MG63 (cell line): ENCODE measurements at regions not wholly inside any gene's neighbourhood (a gene's known extent, or its start where the extent isn't known, plus 50 kb on each side); places are given as distances from the start of the nearest gene placed in this dataset.

Experiments used
- DNase-seq: peaks from one replicate; pipeline ENCODE4 v3.0.0-alpha.2; 2020
- H3K27me3 ChIP-seq: fragments of 250-450 bp; sonication (Bioruptor Pico); 2 replicates; pipeline ENCODE4 v1.5.1; 2020; ENCODE audit warnings: mild to moderate bottlenecking, moderate library complexity
- H3K36me3 ChIP-seq: fragments of 250-450 bp; sonication (Bioruptor Pico); 2 replicates; pipeline ENCODE4 v1.5.1; 2020; ENCODE audit warnings: mild to moderate bottlenecking, moderate library complexity
- H3K4me3 ChIP-seq: fragments of 250-450 bp; sonication (Bioruptor Pico); 2 replicates; pipeline ENCODE4 v1.5.1; 2020; ENCODE audit warnings: mild to moderate bottlenecking, moderate library complexity
- H3K9me3 ChIP-seq: fragments of 250-450 bp; sonication (Bioruptor Pico); 2 replicates; pipeline ENCODE4 v1.5.1; 2020; ENCODE audit warnings: mild to moderate bottlenecking, moderate library complexity

DNA sequence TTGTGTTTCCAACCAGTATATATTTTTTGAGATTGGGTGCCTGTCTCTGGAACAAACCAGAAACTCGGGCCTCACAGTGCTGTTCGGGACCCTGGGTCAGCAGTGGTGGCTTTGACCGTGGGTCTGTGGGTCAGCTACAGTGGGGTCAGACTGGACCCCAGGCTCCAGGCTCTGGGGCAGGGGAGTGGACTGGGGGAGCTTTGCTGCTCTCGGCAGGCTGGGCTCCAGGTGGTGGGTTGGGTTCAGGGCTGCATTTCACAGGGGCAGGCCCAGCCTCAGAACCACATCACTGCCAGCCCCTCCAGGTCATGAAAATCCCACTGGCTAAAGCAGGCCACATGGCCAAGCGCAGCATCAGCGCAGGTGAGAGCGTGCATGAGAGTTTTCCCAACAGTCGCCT, 1279.3 kb downstream of the BRD1 start:
- Histone ChIP-seq H3K9me3 (no peaks in the 10 kb centered on the region), H3K4me3 (no peak overlapping the region), H3K36me3 (no peaks in the 10 kb centered on the region), H3K27me3 (no peaks in the 10 kb centered on the region)
- DNase-seq = no peak

DNA sequence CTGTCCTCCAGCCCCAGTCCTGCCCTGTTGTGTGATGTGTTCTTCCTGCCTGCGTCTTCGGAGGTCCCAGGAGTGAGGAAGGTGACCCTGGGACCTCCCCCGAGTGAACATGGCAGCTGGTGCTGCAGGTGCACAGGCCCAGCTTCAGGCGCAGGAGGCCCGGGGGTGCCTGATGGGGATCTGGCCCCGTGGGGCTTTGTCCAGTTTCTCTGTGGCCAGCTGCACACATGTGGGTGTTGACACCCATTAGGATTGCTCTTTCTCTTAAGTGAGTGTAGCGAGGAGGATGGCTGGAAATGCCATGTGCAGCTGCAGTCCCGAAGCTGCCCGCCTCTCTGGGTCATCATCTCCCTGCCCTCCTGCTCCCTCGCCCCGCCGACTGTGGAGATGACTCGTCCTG, 1279.7 kb downstream of the BRD1 start:
- no peak for DNase-seq
- Histone ChIP-seq H3K4me3 (no peak overlapping the region), H3K9me3 (no peaks in the 10 kb centered on the region), H3K36me3 (no peaks in the 10 kb centered on the region), H3K27me3 (no peaks in the 10 kb centered on the region)

- no peak overlapping the region for H3K4me3 ChIP-seq
Observed at GRCh38 chr22:48546653-48547424, 1280.8 kb downstream of the BRD1 start.

GRCh38 chr22:48545987-48546386, 1281.7 kb downstream of the BRD1 start:
- H3K9me3 ChIP-seq = no peaks in the 10 kb centered on the region
- H3K27me3 ChIP-seq = no peaks in the 10 kb centered on the region
- no peak overlapping the region for H3K4me3 ChIP-seq
- no peak for DNase-seq
- H3K36me3 ChIP-seq = no peaks in the 10 kb centered on the region

More at GRCh38 chr22:48546653-48547424, 1280.8 kb downstream of the BRD1 start:
- Histone ChIP-seq H3K27me3 (no peaks in the 10 kb centered on the region), H3K9me3 (no peaks in the 10 kb centered on the region), H3K36me3 (no peaks in the 10 kb centered on the region)
- no peak for DNase-seq

GRCh38 chr22:48541401-48542098, 1286.1 kb downstream of the BRD1 start:
- no peaks in the 10 kb centered on the region for H3K36me3 ChIP-seq
- H3K9me3 ChIP-seq = no peaks in the 10 kb centered on the region
- H3K4me3 ChIP-seq = no peak overlapping the region

GRCh38 chr22:48539261-48539660, 1288.4 kb downstream of the BRD1 start:
- Histone ChIP-seq H3K4me3 (no peak overlapping the region), H3K9me3 (no peaks in the 10 kb centered on the region), H3K27me3 (peaks cover 8% of the 10 kb centered on the region; the same call in 1 of the 2 replicates), H3K36me3 (no peaks in the 10 kb centered on the region)
- DNase-seq = no peak

More at GRCh38 chr22:48541401-48542098, 1286.1 kb downstream of the BRD1 start:
- H3K27me3 ChIP-seq = peaks cover 2% of the 10 kb centered on the region; the same call in 1 of the 2 replicates
- no peak for DNase-seq

DNA sequence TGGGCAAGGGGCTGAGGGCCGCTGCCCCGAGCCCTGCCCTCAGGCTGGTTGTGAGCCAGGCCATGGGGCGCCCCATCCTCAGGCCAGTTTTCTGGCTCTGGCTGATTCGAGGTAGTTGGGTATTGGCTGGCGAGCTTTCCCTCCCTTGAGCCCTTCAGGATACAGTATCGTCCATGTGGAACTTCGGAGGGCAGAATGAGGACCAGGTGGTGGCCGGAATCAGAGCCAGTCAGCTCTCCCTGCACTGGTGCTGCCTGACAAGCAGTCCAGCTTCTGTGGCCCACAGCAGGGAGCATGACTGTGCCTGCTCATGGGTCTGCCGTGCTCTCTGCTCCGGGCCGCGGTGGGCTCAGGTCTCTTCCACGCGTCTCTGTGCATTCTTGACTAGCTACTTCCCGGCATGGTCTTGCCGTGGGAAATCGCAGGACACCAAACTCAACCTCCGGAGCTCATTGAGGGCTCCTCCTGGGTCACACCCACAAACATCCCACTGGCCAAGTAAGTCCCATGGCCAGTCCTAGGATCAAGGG, 1289.3 kb downstream of the BRD1 start:
- Histone ChIP-seq H3K27me3 (peaks cover 8% of the 10 kb centered on the region; the same call in 1 of the 2 replicates), H3K4me3 (no peak overlapping the region), H3K36me3 (no peaks in the 10 kb centered on the region), H3K9me3 (no peaks in the 10 kb centered on the region)
- DNase-seq = no peak

- H3K9me3 ChIP-seq = no peaks in the 10 kb centered on the region
Observed at GRCh38 chr22:48537343-48537680, 1290.4 kb downstream of the BRD1 start.

DNA sequence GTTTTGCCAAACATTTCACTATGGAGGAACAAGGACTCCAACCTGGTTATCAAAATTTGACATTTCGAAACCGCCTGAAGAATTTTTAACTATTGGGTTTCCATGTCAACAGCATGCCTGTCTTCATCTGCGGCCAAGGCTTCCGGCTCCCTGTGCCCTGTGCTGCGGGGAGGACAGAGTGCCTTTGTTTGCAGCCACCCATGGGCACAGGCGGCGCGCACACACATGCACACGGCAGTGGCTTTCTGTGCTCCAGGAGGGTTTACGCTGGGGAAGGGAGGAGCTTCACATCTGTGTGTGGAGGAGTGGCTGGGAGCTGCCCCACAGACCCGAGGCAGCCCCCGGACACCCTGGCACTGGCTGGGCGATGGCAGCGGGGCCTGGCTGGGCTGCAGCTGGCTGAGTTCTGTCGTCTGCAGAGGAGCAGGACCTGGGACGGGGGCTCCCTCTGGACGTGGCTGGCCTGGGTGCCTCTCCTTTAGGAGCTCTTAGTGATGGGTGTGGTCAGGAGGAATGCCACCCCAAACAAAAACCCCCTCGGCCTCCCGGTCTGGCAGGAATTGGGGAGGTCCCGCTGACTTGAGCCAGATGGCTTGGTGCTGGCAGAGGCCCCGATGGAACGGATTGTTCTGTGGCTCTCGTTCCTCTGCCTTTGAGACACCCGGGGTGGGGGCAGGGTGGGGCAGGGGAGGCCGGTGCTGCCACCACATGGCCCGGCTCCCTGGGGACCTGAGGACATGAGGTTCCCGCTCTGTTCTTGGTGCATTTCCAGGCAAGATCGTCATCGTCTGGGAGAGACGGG, 1290.9 kb downstream of the BRD1 start:
- Histone ChIP-seq H3K9me3 (no peaks in the 10 kb centered on the region), H3K27me3 (peaks cover 8% of the 10 kb centered on the region; the same call in 1 of the 2 replicates)
- no peak for DNase-seq

More at GRCh38 chr22:48537343-48537680, 1290.4 kb downstream of the BRD1 start:
- Histone ChIP-seq H3K27me3 (peaks cover 8% of the 10 kb centered on the region; the same call in 1 of the 2 replicates), H3K36me3 (no peaks in the 10 kb centered on the region), H3K4me3 (no peak overlapping the region)
- DNase-seq = no peak

GRCh38 chr22:48535868-48536540, 1291.7 kb downstream of the BRD1 start:
- DNase-seq = no peak
- Histone ChIP-seq H3K27me3 (peaks cover 8% of the 10 kb centered on the region; the same call in 1 of the 2 replicates), H3K36me3 (no peaks in the 10 kb centered on the region), H3K9me3 (no peaks in the 10 kb centered on the region), H3K4me3 (no peak overlapping the region)

More for the DNA sequence above, 1290.9 kb downstream of the BRD1 start:
- H3K36me3 ChIP-seq = no peaks in the 10 kb centered on the region
- H3K4me3 ChIP-seq = no peak overlapping the region

GRCh38 chr22:48534395-48534958, 1293.2 kb downstream of the BRD1 start:
- no peaks in the 10 kb centered on the region for H3K36me3 ChIP-seq
- H3K4me3 ChIP-seq = no peak overlapping the region
- H3K27me3 ChIP-seq = peaks cover 8% of the 10 kb centered on the region; the same call in 1 of the 2 replicates
- DNase-seq = no peak
- H3K9me3 ChIP-seq = no peaks in the 10 kb centered on the region

DNA sequence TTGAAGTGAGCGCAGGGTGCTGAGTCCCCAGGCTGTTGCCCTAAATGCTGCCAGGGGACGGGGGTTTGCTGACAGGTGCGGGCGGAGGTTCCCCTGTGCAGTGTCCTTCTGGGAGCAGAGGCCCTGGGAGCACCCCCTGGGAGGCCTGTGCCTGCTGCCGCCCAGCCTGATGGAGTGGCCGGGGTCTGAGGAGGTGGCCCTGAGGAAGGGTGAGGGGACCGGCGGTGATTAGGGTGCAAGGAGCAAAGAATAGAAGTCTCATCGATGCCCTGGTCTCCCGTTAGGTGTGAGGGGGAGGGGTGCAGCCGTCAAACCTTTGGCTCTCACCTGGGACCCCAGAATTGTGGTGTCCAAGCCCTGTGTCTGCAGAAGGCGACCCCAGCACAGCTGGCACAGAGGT, 1294.7 kb downstream of the BRD1 start:
- Histone ChIP-seq H3K4me3 (no peak overlapping the region), H3K27me3 (peaks cover 8% of the 10 kb centered on the region; the same call in 1 of the 2 replicates), H3K36me3 (no peaks in the 10 kb centered on the region), H3K9me3 (no peaks in the 10 kb centered on the region)
- DNase-seq = no peak

GRCh38 chr22:48531761-48532435, 1295.8 kb downstream of the BRD1 start:
- H3K9me3 ChIP-seq = no peaks in the 10 kb centered on the region
- no peak overlapping the region for H3K4me3 ChIP-seq
- peaks cover 8% of the 10 kb centered on the region; the same call in 1 of the 2 replicates for H3K27me3 ChIP-seq
- no peaks in the 10 kb centered on the region for H3K36me3 ChIP-seq
- DNase-seq = no peak

GRCh38 chr22:48531108-48531507, 1296.6 kb downstream of the BRD1 start:
- Histone ChIP-seq H3K36me3 (no peaks in the 10 kb centered on the region), H3K4me3 (no peak overlapping the region), H3K9me3 (no peaks in the 10 kb centered on the region), H3K27me3 (peaks cover 2% of the 10 kb centered on the region; the same call in 1 of the 2 replicates)
- no peak for DNase-seq

- no peaks in the 10 kb centered on the region for H3K36me3 ChIP-seq
- H3K4me3 ChIP-seq = no peak overlapping the region
- no peaks in the 10 kb centered on the region for H3K9me3 ChIP-seq
- no peak for DNase-seq
- H3K27me3 ChIP-seq = 0 out of 2 replicates have a peak, but pooled peaks cover 2% of the 10 kb centered on the region
Observed at GRCh38 chr22:48530666-48531065, 1297.0 kb downstream of the BRD1 start.
